ENCODE measurements at regions not wholly inside any gene's neighbourhood (a gene's known extent, or its start where the extent isn't known, plus 50 kb on each side); places are given as distances from the start of the nearest gene placed in this dataset.

GRCh38 chr2:212864186-212864585 is 287.2 kb downstream of the IKZF2 start:
- TF ChIP-seq, protein P1, sequence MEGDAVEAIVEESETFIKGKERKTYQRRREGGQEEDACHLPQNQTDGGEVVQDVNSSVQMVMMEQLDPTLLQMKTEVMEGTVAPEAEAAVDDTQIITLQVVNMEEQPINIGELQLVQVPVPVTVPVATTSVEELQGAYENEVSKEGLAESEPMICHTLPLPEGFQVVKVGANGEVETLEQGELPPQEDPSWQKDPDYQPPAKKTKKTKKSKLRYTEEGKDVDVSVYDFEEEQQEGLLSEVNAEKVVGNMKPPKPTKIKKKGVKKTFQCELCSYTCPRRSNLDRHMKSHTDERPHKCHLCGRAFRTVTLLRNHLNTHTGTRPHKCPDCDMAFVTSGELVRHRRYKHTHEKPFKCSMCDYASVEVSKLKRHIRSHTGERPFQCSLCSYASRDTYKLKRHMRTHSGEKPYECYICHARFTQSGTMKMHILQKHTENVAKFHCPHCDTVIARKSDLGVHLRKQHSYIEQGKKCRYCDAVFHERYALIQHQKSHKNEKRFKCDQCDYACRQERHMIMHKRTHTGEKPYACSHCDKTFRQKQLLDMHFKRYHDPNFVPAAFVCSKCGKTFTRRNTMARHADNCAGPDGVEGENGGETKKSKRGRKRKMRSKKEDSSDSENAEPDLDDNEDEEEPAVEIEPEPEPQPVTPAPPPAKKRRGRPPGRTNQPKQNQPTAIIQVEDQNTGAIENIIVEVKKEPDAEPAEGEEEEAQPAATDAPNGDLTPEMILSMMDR (IDR thresholded peaks at IDR 0.05), result no peak
- no peak for ATAC-seq
- DNase-seq, result no peak

GRCh38 chr2:212863185-212863588 is 288.2 kb downstream of the IKZF2 start:
- peak; percentile 74 for ATAC-seq
- Histone ChIP-seq H3K36me3 (ENCODE audit: low read depth) (no peaks in the 10 kb centered on the region), H3K4me1 (ENCODE audit: low read depth) (no peaks in the 10 kb centered on the region), H3K9me3 (peaks cover 38% of the 10 kb centered on the region), H3K4me3 (no peak overlapping the region)
- TF ChIP-seq, protein P1 (IDR thresholded peaks at IDR 0.05), result no peak
- DNase-seq, result peak in 2 of 3 donors; percentile 19 to 26
- intact Hi-C loops (cut with DNase I, micrococcal nuclease), result no loop called here

More at GRCh38 chr2:212864186-212864585, 287.2 kb downstream of the IKZF2 start:
- intact Hi-C loops (cut with DNase I, micrococcal nuclease), result no loop called here
- Histone ChIP-seq H3K36me3 (ENCODE audit: low read depth) (no peaks in the 10 kb centered on the region), H3K4me3 (no peak overlapping the region), H3K9me3 (peaks cover 38% of the 10 kb centered on the region), H3K4me1 (ENCODE audit: low read depth) (no peaks in the 10 kb centered on the region)

DNA sequence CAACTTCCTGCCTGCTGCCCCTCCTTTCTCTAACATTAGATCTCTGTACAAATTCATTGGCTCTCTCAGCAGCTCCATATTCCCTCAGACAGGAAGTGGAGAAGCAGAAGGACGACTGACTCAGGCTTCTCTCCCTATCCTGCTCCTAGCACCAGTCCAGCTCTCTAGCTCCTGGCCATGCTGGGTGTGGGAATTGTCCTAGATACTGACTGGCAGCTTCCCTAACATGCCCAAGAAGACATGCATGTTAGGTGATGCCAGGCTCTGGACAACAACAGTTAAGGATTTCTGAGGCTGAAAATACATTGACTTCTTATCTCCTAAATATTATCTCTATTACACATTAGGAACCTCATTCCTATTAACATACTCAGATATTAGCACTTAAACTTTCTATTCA is 292.9 kb downstream of the IKZF2 start:
- Histone ChIP-seq H3K4me1 (ENCODE audit: low read depth) (no peaks in the 10 kb centered on the region), H3K9me3 (peaks cover 23% of the 10 kb centered on the region), H3K36me3 (ENCODE audit: low read depth) (no peaks in the 10 kb centered on the region), H3K4me3 (no peak overlapping the region)
- TF ChIP-seq, protein P1 (IDR thresholded peaks at IDR 0.05), result no peak
- intact Hi-C loops (cut with DNase I, micrococcal nuclease), result no loop called here
- DNase-seq, result no peak
- ATAC-seq, result no peak

GRCh38 chr2:212854771-212855170 is 296.6 kb downstream of the IKZF2 start:
- no peaks in the 10 kb centered on the region for H3K9me3 ChIP-seq
- no peaks in the 10 kb centered on the region for H3K4me1 ChIP-seq (ENCODE audit: low read depth)
- TF ChIP-seq, protein P1 (IDR thresholded peaks at IDR 0.05), result no peak
- no peak overlapping the region for H3K4me3 ChIP-seq
- intact Hi-C loops (cut with DNase I, micrococcal nuclease), result no loop called here
- H3K36me3 ChIP-seq (ENCODE audit: low read depth), result no peaks in the 10 kb centered on the region
- DNase-seq (no peak), ATAC-seq (no peak)

DNA sequence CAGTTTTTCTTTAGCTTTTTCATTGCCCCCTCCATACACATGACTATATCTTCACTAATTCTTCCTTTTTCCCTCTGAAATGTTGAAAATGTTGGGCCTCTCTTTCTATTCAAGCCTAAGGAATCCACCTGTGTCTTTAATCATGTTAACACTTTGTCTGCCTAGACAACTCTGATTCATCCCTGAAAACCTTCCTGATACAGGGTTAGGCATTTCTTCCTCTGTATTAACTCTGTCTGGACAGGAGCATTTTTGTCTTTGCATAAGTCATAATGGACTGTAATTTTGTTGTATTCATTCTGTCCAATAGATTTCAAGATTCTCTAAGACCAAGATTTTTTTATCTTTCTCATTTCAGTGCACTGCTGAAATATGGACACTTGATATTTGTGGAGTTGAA is 297.3 kb downstream of the IKZF2 start:
- ATAC-seq, result no peak

More for the DNA sequence above, 297.3 kb downstream of the IKZF2 start:
- H3K9me3 ChIP-seq, result no peaks in the 10 kb centered on the region
- no peak for DNase-seq
- TF ChIP-seq, protein P1 (IDR thresholded peaks at IDR 0.05), result no peak
- H3K4me1 ChIP-seq (ENCODE audit: low read depth), result no peaks in the 10 kb centered on the region
- H3K4me3 ChIP-seq, result no peak overlapping the region
- intact Hi-C loops (cut with DNase I, micrococcal nuclease), result no loop called here
- H3K36me3 ChIP-seq (ENCODE audit: low read depth), result no peaks in the 10 kb centered on the region
